Fibroblast of lung (primary cell): ENCODE measurements at regions not wholly inside any gene's neighbourhood (a gene's known extent, or its start where the extent isn't known, plus 50 kb on each side); places are given as distances from the start of the nearest gene placed in this dataset.

Experiments
- DNase-seq, 2 donors: peaks; one replicate each; pipeline versions ENCODE4 v3.0.0 to v3.0.0-alpha.2; 2010; ENCODE audit warnings: low read depth in 2 of 2
- H2AFZ ChIP-seq: 2 replicates; pipeline ENCODE4 v1.5.1; 2012; ENCODE audit warnings: low read length, control low read depth, inconsistent platforms
- H3K27ac ChIP-seq: 2 replicates; pipeline ENCODE4 v1.5.1; 2011; ENCODE audit warnings: low read length, control low read depth; ENCODE audit not compliant: insufficient read depth
- H3K27me3 ChIP-seq: 2 replicates; pipeline ENCODE4 v1.5.1; 2011; ENCODE audit warnings: mild to moderate bottlenecking, low read length; ENCODE audit not compliant: control insufficient read depth, insufficient read depth
- H3K36me3 ChIP-seq: 2 replicates; pipeline ENCODE4 v1.5.1; 2011; ENCODE audit warnings: low read length; ENCODE audit not compliant: control insufficient read depth, insufficient read depth
- H3K4me1 ChIP-seq: 2 replicates; pipeline ENCODE4 v1.5.1; 2011; ENCODE audit warnings: low read length; ENCODE audit not compliant: control insufficient read depth, insufficient read depth; ENCODE audit errors: extremely low read depth
- H3K4me2 ChIP-seq: 2 replicates; pipeline ENCODE4 v1.5.1; 2011; ENCODE audit warnings: low read length, control low read depth; ENCODE audit not compliant: insufficient read depth; ENCODE audit errors: extremely low read depth
- H3K4me3 ChIP-seq, 4 experiments: fragments of 200-600 bp in 1 of 4; sonication (generic) in 1 of 4; replicated peaks in 1 of 4; 2 replicates each; pipeline ENCODE4 v1.5.1; 2011 to 2016; ENCODE audit warnings: low read length in 4 of 4, low read depth in 3 of 4, mild to moderate bottlenecking in 3 of 4, control low read depth in 2 of 4, inconsistent platforms in 1 of 4, mixed read lengths in 1 of 4; ENCODE audit not compliant: insufficient read depth in 1 of 4; ENCODE audit errors: control extremely low read depth in 1 of 4
- H3K79me2 ChIP-seq: 2 replicates; pipeline ENCODE4 v1.5.1; 2012; ENCODE audit warnings: mild to moderate bottlenecking, low read length, inconsistent platforms; ENCODE audit not compliant: control insufficient read depth, insufficient read depth
- H3K9ac ChIP-seq: 2 replicates; pipeline ENCODE4 v1.5.1; 2011; ENCODE audit warnings: mild to moderate bottlenecking, low read length, control low read depth; ENCODE audit not compliant: insufficient read depth
- H3K9me3 ChIP-seq: 2 replicates; pipeline ENCODE4 v1.5.1; 2012; ENCODE audit warnings: low read depth, low read length; ENCODE audit not compliant: control insufficient read depth, insufficient read depth
- H4K20me1 ChIP-seq: 2 replicates; pipeline ENCODE4 v1.5.1; 2011; ENCODE audit warnings: low read length; ENCODE audit not compliant: control insufficient read depth, insufficient read depth; ENCODE audit errors: extremely low read depth
- CTCF ChIP-seq, 2 donors: IDR thresholded peaks in 1 of 2; conservative IDR thresholded peaks in 1 of 2; 1 replicate in 1 of 2; 2 replicates in 1 of 2; pipeline ENCODE4 v1.5.1; 2011 to 2012; ENCODE audit warnings: low read length in 2 of 2, control low read depth in 1 of 2, inconsistent platforms in 1 of 2, low read depth in 1 of 2, mild to moderate bottlenecking in 1 of 2
- EZH2 ChIP-seq: IDR thresholded peaks from 2 replicates; pipeline ENCODE4 v1.5.1; 2012; ENCODE audit warnings: low read length, control low read depth, mild to moderate bottlenecking; ENCODE audit errors: missing control alignments

- Histone ChIP-seq H3K9ac (no peak overlapping the region), H3K27me3 (no peaks in the 10 kb centered on the region), H3K27ac (no peak overlapping the region), H3K36me3 (no peaks in the 10 kb centered on the region), H3K9me3 (no peaks in the 10 kb centered on the region), H3K4me1 (no peaks in the 10 kb centered on the region), H3K79me2 (no peaks in the 10 kb centered on the region), H2AFZ (no peak overlapping the region), H3K4me2 (no peak overlapping the region), H4K20me1 (no peaks in the 10 kb centered on the region), H3K4me3 (no peak overlapping the region)
- DNase-seq, result no peak
- TF ChIP-seq EZH2, result no peak
- no peak for TF ChIP-seq CTCF (conservative IDR thresholded peaks at IDR 0.05 in 1 of 2, IDR thresholded peaks at IDR 0.05 in 1 of 2; ENCODE audit: low read depth in 1 of 2, low read length in 2 of 2)
These were observed 325.9 kb downstream of the SATB2 start for GRCh38 chr2:199131876-199132275.

- Histone ChIP-seq H2AFZ (no peak overlapping the region), H3K27ac (no peak overlapping the region), H3K4me1 (no peaks in the 10 kb centered on the region), H3K9me3 (no peaks in the 10 kb centered on the region), H3K9ac (no peak overlapping the region), H3K27me3 (no peaks in the 10 kb centered on the region), H3K36me3 (no peaks in the 10 kb centered on the region), H4K20me1 (no peaks in the 10 kb centered on the region), H3K4me3 (no peak overlapping the region), H3K79me2 (no peaks in the 10 kb centered on the region), H3K4me2 (no peak overlapping the region)
- TF ChIP-seq CTCF (conservative IDR thresholded peaks at IDR 0.05 in 1 of 2, IDR thresholded peaks at IDR 0.05 in 1 of 2; ENCODE audit: low read depth in 1 of 2, low read length in 2 of 2) (no peak), EZH2 (no peak)
- DNase-seq, result no peak
These were observed 326.5 kb downstream of the SATB2 start for GRCh38 chr2:199131136-199131655.

GRCh38 chr2:199130501-199130900, 327.2 kb downstream of the SATB2 start:
- H3K4me2 ChIP-seq, result no peak overlapping the region
- H3K9me3 ChIP-seq, result no peaks in the 10 kb centered on the region
- no peak overlapping the region for H2AFZ ChIP-seq
- DNase-seq, result peak in 1 of 2 donors; percentile 32
- no peaks in the 10 kb centered on the region for H3K36me3 ChIP-seq
- H4K20me1 ChIP-seq, result no peaks in the 10 kb centered on the region
- H3K79me2 ChIP-seq, result no peaks in the 10 kb centered on the region
- H3K4me1 ChIP-seq, result no peaks in the 10 kb centered on the region
- TF ChIP-seq CTCF (conservative IDR thresholded peaks at IDR 0.05 in 1 of 2, IDR thresholded peaks at IDR 0.05 in 1 of 2; ENCODE audit: low read depth in 1 of 2, low read length in 2 of 2) (no peak), EZH2 (no peak)
- no peak overlapping the region for H3K9ac ChIP-seq
- no peaks in the 10 kb centered on the region for H3K27me3 ChIP-seq
- no peak overlapping the region for H3K4me3 ChIP-seq
- H3K27ac ChIP-seq, result no peak overlapping the region
